Inflammatory macrophage treated with lipopolysaccharide for 4 hours (primary cell): ENCODE measurements at regions not wholly inside any gene's neighbourhood (a gene's known extent, or its start where the extent isn't known, plus 50 kb on each side); places are given as distances from the start of the nearest gene placed in this dataset.
A peak's percentile ranks its signal among the peaks of the same experiment; 100 is the strongest.
"Not testable (repeated sequence)": the region's sequence is repeated elsewhere in the genome, so short reads cannot be mapped to it uniquely, and the experiment has no call there.

Experiments
- DNase-seq: peaks from one replicate; pipeline ENCODE4 v3.0.0-alpha.2; 2020

DNA sequence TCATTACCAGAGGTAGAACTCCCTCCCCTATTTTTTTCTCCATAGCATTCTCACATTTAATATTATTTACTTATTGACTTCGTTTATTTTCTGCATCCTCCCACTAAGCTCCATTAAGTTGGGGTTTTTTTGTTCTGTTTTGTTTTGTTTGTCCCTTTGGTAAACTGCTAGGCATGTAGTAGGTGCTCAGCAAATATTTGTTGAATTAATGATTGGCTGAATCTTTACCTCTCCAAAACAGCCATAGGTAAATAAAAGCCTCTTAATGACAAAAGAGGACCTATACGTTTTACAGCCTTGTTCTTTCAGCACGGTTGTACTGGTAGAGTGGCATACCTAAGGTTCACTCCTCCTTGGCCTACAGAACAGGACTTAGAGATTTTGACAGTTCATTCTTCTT, 52.0 kb downstream of the PRORP start:
- no peak for DNase-seq

DNA sequence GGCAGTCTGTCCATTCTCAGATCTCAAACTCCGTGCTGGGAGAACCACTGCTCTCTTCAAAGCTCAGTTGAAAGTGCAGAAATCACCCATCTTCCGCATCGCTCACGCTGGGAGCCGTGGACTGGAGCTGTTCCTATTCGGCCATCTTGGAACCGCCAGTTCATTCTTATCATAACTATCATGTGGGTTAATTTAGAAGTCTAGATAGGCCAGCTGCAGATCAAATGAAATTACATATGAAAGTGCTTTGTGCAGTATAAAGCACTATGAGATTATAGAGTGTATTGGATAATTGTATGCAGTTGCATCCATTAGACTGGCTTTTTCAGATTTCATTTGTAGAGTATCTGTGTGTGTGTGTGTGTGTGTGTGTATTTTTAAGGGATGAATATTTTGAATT, 57.8 kb downstream of the PRORP start:
- DNase-seq, result no peak

DNA sequence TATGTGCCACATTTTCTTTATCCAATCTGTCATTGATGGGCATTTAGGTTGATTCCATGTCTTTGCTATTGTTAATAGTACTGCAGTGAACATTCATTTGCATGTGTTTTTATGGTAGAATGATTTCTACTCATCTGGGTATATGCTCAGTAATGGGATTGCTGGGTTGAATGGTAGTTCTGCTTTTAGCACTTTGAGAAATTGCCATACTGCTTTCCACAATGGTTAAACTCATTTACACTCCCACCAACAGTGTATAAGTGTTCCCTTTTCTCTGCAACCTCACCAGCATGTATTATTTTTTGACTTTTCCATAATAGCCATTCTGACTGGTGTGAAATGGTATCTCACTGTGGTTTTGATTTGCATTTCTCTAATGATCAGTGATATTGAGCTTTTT, 62.5 kb downstream of the PRORP start:
- DNase-seq, result not testable (repeated sequence)

DNA sequence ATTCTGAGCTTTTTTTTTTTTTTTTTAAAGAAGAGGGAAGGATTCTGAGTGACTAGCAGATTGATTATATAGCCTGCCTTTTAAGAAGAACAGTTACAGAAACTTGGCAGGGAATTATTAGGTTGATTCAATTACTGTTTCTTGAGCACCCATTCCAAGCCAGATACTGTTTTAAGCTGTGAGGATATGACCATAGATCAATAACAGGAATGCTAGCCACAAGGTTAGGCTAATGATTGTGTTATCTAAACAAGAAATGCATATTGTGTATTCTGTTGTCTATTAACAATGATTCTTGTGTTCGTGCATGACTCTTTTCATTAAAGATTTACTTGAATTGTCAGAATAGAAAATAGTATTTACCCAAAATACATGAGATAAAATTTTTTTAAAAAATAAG, 67.1 kb downstream of the PRORP start:
- no peak for DNase-seq

DNA sequence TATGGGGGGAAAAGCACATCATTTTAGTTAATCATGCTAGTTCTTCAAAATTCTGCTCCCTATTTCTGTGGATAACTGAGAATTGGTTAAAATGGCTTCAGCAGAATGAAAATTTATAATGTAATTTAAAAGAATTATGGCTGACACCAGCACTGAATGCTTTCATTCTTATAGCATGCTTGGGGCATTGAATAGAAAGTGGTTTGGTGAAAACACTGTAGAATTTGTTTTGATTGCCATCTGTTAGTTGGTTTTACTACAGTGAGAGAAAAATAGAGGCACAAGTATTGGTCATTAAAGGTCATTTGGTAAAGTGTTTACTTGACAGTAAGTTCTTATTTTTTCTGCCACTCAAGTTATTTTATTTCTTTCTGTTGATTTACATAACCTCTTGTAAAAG, 70.8 kb downstream of the PRORP start:
- DNase-seq, result no peak

DNA sequence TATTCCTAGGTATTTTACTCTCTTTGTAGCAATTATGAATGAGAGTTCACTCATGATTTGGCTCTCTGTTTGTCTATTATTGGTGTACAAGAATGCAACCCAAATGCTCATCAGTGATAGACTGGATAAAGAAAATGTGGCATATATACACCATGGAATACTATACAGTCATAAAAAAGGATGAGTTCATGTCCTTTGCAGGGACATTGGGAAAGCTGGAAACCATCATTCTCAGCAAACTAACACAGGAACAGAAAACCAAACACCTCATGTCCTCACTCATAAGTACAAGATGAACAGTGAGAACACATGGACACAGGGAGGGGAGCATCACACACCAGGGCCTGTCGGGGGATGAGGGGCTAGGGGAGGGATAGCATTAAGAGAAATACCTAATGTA, 71.8 kb downstream of the PRORP start:
- DNase-seq, result not testable (repeated sequence)

DNA sequence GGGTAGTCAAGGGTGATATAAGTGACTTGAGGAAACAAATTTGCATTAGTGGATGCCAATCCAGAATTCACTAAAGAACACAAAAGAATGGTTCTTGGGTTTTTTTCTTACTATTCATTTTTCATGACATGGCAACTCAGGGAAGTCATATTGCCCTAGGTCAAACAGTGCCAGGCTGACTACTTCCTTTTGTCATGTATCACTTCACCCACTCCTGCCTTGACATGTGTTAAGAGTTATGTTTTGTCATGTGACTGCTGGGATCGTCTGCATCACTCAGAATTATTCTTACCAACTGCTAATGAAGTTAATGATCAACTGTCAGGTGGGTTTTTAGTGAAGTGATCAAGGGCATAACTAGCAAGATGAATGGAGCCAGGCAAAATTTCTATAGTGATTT, 74.2 kb downstream of the PRORP start:
- peak; percentile 75 for DNase-seq

DNA sequence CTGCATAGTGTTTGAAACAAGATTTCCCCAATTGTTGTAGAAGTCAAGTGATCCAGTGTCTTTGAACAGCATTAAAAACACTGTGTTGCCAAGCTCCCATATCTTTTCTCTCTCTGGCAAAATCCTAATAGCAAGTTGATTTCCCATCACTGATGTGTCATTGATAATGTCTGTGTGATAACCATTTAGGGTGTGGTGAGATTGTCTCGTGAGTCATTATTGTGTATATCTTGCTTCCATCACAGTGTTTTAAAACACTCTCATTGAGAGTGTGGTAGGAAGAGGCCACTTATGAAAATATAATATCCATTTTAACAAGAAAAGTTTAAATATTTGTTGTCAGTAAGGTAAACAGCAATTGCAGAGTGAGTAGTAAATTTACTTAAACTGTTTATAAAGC, 74.7 kb downstream of the PRORP start:
- peak; percentile 60 for DNase-seq

DNA sequence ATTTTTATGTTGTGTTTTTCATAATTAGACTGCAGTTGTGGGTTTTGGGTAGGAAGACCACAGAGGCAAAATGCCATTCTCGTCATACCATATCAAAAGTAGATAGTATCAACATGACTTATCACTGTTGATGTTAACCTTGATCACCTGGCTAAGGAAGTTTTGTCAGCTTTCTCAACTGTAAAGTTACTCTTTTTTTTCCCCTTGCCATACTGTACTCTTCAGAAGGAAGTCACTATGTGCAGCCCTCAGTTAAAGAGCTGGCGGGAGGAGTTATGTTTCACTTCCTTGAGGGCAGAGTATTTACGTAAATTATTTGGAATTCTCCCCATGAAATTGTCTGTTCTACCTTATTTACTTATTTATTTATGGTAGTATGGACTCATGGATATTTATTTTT, 78.7 kb downstream of the PRORP start:
- DNase-seq, result peak; percentile 49

DNA sequence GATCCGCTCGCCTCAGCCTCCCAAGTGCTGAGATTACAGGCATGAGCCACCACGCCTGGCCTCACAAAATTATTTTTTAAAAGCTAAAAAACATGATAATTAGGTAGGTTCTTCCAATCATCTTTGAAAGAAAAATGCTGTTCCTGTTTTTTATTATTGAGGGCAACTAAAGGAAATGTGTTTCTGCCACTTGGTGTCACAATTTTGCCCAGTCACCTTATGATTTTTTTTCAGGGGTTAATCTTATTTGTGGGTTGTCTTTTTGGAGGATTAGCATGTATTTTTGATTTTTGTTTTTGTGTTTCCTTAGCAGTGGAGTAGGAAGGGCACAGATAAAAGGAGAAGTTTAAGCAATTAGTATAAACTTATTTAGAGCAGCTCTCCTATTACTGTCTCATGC, 79.8 kb downstream of the PRORP start:
- no peak for DNase-seq

DNA sequence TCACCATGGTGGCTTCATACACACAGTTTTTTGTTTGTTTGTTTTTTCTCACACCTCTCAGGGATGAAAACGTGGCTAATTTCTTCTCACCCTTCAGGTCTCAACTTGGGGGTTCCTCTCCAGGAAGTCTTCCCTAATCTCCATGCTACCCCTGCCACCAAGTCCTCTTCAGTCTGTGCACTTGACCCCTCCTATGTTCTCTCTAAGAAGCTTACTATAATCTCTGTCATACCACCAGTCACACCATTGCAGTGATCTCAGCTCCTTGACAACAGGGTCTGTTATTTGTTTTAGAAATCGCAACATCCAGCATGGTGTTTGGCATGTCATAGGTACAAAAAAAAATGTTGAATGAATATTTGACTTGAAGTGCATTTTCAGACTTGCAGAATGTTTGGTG, 83.4 kb downstream of the PRORP start:
- no peak for DNase-seq

DNA sequence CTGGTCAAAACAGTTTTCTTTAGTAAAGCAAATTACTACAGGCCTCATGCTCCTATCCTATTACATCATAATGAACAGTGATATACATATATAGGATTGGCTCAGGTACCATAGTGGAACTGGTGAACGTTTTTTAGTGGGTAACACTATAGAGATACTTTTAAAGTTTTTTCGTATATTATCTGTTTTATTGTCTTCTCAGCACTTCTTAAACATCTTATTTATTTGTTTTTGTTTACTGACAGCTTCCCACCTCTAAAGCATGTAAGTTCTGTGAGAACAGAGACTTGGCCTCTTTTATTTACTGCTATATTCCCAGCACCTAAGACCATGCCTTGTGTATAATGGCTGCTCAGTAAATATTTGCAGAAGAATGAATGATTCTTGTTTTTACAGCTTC, 81.1 kb upstream of the PSMA6 start:
- no peak for DNase-seq

DNA sequence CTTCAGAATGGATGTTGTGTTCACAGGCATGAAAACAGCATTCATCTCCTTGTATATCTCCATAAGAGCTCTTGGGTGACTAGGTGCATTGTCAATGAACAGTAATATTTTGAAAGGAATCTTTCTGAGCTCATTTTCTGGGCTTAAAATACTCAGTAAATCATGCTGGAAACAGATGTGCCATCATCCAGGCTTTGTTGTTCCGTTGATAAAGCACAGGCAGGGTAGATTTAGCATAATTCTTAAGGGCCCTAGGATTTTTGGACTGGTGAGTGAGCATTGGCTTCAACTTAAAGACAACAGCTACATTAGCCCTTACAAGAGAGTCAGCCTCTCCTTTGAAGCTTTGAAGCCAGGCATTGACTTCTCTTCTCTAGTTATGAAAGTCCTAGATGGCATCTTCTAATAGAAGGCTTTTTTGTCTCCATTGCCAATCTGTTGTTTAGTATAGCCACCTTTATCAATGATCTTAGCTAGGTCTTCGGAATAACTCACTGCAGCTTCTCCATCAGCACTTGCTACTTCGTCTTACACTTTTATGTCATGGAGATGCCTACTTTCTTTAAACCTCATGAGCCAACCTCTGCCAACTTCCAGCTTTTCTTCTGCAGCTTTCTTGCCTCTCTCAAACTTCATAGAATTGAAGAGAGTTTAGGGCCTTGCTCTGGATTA, 79.6 kb upstream of the PSMA6 start:
- DNase-seq, result no peak

DNA sequence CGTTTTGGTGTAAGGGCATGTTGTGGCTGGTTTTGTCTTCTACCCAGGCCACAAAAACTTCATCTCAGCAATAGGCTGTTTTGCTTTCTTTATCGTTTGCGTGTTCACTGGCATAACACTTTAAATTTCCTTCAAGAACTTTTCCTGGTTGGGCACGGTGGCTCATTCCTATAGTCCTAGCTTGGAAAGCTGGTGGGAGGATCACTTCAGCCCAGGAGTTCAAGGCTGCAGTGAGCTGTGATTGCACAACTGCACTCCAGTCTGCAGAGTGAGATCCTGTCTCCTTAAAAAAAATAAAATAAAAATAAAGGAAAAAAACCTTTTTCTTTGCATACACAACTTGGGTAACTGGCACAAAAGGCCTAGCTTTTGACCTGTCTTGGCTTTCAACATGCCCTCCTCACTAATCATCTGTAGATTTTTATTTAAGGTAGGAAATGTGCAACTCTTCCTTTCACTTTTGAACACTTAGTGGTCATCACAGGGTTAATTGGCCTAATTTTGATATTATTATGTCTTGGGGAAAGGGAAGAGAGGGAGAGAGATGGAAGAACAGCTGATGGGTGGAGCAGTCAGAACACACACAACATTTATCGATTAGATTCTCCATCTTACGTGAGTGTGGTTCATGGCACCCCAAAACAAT, 78.9 kb upstream of the PSMA6 start:
- no peak for DNase-seq

DNA sequence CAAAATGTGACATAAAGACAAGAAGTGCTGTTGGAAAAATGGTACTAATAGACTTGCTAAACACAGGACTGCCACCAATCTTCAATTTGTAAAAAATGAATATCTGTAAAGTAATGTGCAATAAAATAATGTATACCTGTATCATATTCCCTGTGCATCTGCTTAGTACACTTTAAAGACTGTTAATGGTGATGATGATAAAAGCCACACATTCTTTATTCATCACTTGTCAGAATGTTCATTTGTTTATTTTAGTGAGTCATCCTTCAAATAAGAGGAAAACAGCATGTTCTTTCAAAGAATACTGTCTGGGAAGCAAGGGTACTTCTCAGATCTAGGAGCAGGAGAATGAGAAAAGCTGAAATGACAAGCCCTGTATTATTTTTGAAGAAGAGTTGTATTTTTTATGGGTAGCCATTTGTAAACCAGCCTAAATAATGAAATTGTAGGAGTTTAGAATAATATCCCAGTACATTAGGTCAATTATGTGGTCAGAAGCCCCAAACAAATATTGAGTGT, 78.3 kb upstream of the PSMA6 start:
- no peak for DNase-seq

DNA sequence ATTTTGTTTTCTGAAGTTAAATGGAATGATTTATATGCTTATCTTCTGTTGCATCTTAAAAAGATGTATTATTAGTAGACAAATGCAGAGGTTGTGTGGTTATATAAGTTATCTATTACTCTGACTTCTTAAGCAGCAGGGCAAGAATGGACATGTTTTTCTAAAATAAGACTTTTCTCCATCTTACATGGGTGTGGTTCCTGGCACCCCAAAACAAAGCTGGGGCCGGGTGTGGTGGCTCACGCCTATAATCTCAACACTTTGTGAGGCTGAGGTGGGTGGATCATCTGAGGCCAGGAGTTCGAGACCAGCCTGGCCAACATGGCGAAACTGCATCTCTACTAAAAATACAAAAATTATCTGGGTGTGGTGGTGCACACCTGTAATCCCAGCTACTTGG, 77.8 kb upstream of the PSMA6 start:
- not testable (repeated sequence) for DNase-seq

DNA sequence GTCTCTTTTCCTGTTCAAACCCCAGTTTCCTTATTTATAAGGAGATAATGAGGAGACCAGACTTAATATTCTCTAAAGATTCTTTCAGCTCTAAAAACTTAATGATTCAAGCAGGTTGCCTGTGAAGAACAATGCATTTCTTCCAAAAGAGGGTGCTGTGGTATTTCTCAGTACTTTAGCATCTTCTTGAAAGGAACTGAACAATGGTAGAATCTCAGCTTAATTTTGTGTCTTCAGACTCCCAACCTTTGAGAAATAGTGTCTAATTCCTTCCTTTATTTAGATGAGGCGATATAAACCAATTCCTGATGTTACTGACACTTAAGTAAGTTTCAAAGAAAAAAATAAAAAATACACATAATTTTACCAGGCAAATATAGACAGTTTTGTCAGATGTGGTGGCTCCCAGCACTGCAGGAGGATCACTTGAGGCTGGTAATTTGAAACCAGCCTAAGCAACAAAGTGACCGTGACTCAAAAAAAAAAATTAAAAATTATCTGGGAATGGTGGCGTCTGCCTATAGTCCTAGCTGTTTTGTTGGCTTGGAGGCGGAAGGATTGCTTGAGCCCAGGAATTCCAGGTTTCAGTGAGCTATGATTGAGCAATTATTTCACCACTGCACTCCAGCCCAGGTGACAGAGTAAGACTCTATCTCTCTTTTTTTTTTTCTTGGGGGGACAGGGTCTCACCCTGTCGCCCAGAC, 76.9 kb upstream of the PSMA6 start:
- DNase-seq, result peak; percentile 58

DNA sequence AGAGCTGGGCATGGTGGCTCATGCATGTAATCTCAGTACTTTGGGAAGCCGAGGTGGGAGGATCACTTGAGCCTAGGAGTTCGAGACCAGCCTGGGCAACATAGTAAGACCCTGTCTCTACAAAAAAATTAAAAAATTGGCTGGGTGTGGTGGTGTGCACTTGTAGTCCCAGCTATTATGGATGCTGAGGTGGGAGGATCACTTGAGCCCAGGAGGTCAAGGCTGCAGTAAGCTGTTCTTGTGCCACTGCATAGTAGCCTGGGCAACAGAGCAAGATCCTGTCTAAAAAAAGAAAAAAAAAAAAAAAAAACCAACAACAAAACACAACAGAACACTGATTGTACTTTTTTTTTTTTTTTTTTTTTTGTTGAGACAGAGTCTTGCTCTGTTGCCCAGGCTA, 74.0 kb upstream of the PSMA6 start:
- DNase-seq, result not testable (repeated sequence)

DNA sequence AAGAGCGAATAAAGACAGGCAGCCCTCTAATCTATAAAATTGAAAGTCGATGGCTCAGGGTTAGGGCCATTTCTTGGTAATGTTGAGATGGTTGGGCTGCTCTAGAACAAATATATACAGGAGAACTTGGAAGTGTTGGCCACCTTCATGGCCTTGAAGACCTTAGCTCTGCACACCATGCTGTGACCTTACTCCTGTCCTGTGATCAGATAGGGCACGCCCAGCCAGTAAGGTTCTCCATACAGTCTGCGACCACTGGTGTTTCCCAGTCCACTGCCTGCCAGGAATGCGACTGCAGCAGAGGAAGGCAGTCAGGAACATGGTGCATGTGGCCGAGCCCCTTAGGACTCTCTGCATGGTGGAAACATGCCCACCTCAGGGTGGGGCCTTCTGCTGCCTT, 73.2 kb upstream of the PSMA6 start:
- no peak for DNase-seq

DNA sequence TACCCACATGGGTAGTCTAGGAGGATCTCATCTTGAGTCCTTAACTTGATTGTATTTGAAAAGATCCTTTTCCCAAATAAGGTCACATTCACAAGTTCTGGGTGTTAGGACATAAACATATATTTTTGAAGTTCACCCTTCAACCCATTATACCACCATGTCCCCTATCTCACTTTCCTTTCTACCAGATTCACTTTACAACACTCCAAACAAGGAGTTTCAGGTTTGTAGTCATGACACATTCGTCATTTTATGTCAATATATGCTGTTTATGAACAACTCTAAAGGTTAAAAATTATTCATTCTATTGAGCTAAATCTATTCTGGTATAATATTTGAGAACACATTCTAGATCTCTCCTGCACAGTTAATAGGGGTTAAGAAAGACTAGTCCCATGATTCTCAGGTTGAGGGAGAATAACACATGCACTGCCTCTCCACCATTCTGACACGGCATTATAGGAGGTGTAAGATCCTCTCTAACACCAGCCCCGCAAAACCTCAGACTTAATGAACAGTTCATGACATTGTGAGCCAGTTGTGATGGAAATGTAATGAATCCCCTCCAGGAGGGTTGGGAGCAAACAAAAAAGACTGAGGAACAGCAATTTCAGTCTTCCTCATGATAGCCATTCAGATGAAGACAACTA, 72.0 kb upstream of the PSMA6 start:
- DNase-seq, result no peak

DNA sequence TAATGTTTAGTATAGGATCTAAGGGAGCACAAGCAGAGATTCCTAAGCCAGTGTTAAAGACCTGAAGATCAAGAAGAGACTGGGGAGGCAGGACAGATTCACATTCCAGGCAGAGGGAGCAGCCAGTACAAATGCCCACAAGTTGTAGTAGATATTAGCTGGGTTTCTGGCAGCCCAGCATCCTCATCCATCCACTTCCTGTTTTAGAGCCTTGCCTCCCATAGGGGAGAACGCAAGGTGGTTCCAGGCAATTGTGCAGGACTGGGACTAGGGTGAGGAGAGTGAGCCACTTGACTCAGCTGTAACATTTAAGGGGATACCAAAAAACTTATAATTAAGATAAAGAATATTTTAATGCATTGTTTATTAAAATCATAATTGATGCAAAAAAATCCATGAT, 71.3 kb upstream of the PSMA6 start:
- DNase-seq, result no peak

DNA sequence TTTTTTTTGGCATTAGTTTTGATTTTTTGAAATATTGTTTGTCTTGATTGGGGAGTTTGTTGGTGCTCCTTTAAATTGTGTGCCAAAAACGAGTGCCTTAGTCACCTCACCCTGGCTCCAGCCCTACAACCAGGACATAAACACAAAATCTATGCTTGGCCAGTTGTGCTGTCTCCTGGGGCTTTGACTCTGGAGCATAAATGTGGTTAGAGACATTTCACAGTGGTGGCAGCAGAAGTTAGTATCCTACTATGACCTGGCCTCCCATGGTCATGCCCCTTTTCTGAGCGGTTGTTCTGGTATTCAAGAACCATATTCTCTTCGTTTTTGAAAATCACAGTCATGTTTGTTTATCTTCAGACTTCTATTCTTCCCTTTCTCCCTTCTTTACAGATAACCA, 70.7 kb upstream of the PSMA6 start:
- DNase-seq, result no peak

DNA sequence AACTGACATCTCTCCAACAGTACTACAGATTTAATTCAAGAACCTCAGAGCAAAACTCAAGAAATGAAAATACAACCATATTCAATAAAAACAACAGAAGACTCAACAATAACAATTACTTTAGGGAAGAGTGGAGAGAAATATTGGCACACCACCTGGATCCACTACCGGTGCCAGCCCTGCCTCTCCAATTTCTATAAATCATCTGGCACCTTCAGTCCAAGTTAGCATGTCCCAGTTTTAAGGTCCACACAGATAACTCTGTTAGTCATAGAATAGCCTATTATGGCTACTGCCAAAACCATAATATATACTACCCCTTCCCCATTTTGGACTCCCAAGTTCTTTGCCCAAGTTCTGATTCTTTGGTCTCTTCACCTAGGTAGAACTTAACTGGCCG, 69.9 kb upstream of the PSMA6 start:
- no peak for DNase-seq
